Inferior parietal cortex (tissue), 1 donor: ENCODE measurements at regions not wholly inside any gene's neighbourhood (a gene's known extent, or its start where the extent isn't known, plus 50 kb on each side); places are given as distances from the start of the nearest gene placed in this dataset.

Experiments
- DNase-seq: peaks from one replicate; pipeline ENCODE4 v3.0.0-alpha.2; 2016; ENCODE audit errors: extremely low spot score

GRCh38 chr1:232249339-232249738, 380.6 kb downstream of the SIPA1L2 start:
- DNase-seq = no peak

- no peak for DNase-seq
Measured at GRCh38 chr1:232248276-232248820, 381.6 kb downstream of the SIPA1L2 start.

- no peak for DNase-seq
Measured at GRCh38 chr1:232247669-232248068, 382.3 kb downstream of the SIPA1L2 start.

GRCh38 chr1:232244426-232244825, 385.5 kb downstream of the SIPA1L2 start:
- no peak for DNase-seq

GRCh38 chr1:232239998-232240397, 389.9 kb downstream of the SIPA1L2 start:
- no peak for DNase-seq

- DNase-seq = no peak
Measured at GRCh38 chr1:232239522-232239921, 390.4 kb downstream of the SIPA1L2 start.

GRCh38 chr1:232238009-232238408, 391.9 kb downstream of the SIPA1L2 start:
- no peak for DNase-seq

- DNase-seq = no peak
Measured at GRCh38 chr1:232227306-232227705, 402.6 kb downstream of the SIPA1L2 start.

GRCh38 chr1:232226197-232226712, 403.7 kb downstream of the SIPA1L2 start:
- no peak for DNase-seq

GRCh38 chr1:232225336-232226131, 404.4 kb downstream of the SIPA1L2 start:
- DNase-seq = no peak

GRCh38 chr1:232223887-232224286, 406.0 kb downstream of the SIPA1L2 start:
- no peak for DNase-seq

- no peak for DNase-seq
Measured at GRCh38 chr1:232223183-232223708, 406.7 kb downstream of the SIPA1L2 start.

GRCh38 chr1:232222614-232223013, 407.3 kb downstream of the SIPA1L2 start:
- DNase-seq = no peak

GRCh38 chr1:232221802-232222499, 408.0 kb downstream of the SIPA1L2 start:
- DNase-seq = no peak

- no peak for DNase-seq
Measured at GRCh38 chr1:232218955-232219865, 410.7 kb downstream of the SIPA1L2 start.

- no peak for DNase-seq
Measured at GRCh38 chr1:232213928-232214327, 416.0 kb downstream of the SIPA1L2 start.

GRCh38 chr1:232212253-232212652, 417.7 kb downstream of the SIPA1L2 start:
- DNase-seq = no peak

GRCh38 chr1:232211149-232211548, 418.8 kb downstream of the SIPA1L2 start:
- no peak for DNase-seq

- no peak for DNase-seq
Measured at GRCh38 chr1:232209357-232209756, 420.6 kb downstream of the SIPA1L2 start.

GRCh38 chr1:232207073-232207866, 422.7 kb downstream of the SIPA1L2 start:
- no peak for DNase-seq

GRCh38 chr1:232204269-232204668, 425.7 kb downstream of the SIPA1L2 start:
- DNase-seq = no peak
